Keratinocyte (primary cell): ENCODE measurements at regions not wholly inside any gene's neighbourhood (a gene's known extent, or its start where the extent isn't known, plus 50 kb on each side); places are given as distances from the start of the nearest gene placed in this dataset.

Source experiments
- DNase-seq: peaks from one replicate; pipeline ENCODE4 v3.0.0-alpha.2; 2011; ENCODE audit warnings: low read depth, missing footprints, low spot score
- FAIRE-seq: peaks from 2 replicates; lab custom pipeline; 2011; peaks lifted over from hg19 to GRCh38; lab: Jason Lieb, UNC
- H2AFZ ChIP-seq: 2 replicates; pipeline ENCODE4 v1.6.0; 2012; ENCODE audit warnings: low read length, control low read depth, inconsistent platforms; ENCODE audit not compliant: control insufficient read depth
- H3K27ac ChIP-seq: 2 replicates; pipeline ENCODE4 v1.5.1; 2011; ENCODE audit warnings: low read length; ENCODE audit not compliant: control insufficient read depth, insufficient read depth
- H3K27me3 ChIP-seq: 3 replicates; pipeline ENCODE4 v1.6.0; 2011; ENCODE audit warnings: low read length; ENCODE audit not compliant: control insufficient read depth, insufficient read depth; ENCODE audit errors: extremely low read depth
- H3K36me3 ChIP-seq, 2 experiments: 2 replicates in 1 of 2; 3 replicates in 1 of 2; pipeline ENCODE4 v1.5.1; 2011; ENCODE audit warnings: low read length in 2 of 2, mild to moderate bottlenecking in 1 of 2; ENCODE audit not compliant: control insufficient read depth in 2 of 2, insufficient read depth in 2 of 2; ENCODE audit errors: extremely low read depth in 1 of 2
- H3K4me1 ChIP-seq: 3 replicates; pipeline ENCODE4 v1.5.1; 2011; ENCODE audit warnings: low read length; ENCODE audit not compliant: control insufficient read depth, insufficient read depth; ENCODE audit errors: extremely low read depth
- H3K4me2 ChIP-seq: 3 replicates; pipeline ENCODE4 v1.6.0; 2011; ENCODE audit warnings: low read depth, low read length; ENCODE audit not compliant: control insufficient read depth, insufficient read depth; ENCODE audit errors: extremely low read depth
- H3K4me3 ChIP-seq, 3 experiments: fragments of 200-600 bp in 1 of 3; sonication (generic) in 1 of 3; 2 replicates in 2 of 3; 3 replicates in 1 of 3; pipeline ENCODE4 v1.5.1; 2011 to 2016; ENCODE audit warnings: low read length in 3 of 3, mild to moderate bottlenecking in 3 of 3, control low read depth in 2 of 3, inconsistent platforms in 1 of 3, low read depth in 1 of 3, mixed read lengths in 1 of 3, mixed run types in 1 of 3, moderate library complexity in 1 of 3; ENCODE audit not compliant: control insufficient read depth in 2 of 3, insufficient read depth in 2 of 3; ENCODE audit errors: extremely low read depth in 1 of 3
- H3K79me2 ChIP-seq: 2 replicates; pipeline ENCODE4 v1.6.0; 2012; ENCODE audit warnings: low read length; ENCODE audit not compliant: control insufficient read depth, insufficient read depth
- H3K9ac ChIP-seq: 3 replicates; pipeline ENCODE4 v1.6.0; 2011; ENCODE audit warnings: low read length; ENCODE audit not compliant: control insufficient read depth, insufficient read depth; ENCODE audit errors: extremely low read depth
- H3K9me1 ChIP-seq: 3 replicates; pipeline ENCODE4 v1.6.0; 2011; ENCODE audit warnings: low read length; ENCODE audit not compliant: control insufficient read depth, insufficient read depth; ENCODE audit errors: extremely low read depth
- H3K9me3 ChIP-seq: 2 replicates; pipeline ENCODE4 v1.5.1; 2012; ENCODE audit warnings: low read depth, low read length; ENCODE audit not compliant: control insufficient read depth
- H4K20me1 ChIP-seq: 3 replicates; pipeline ENCODE4 v1.6.0; 2011; ENCODE audit warnings: low read length; ENCODE audit not compliant: control insufficient read depth, insufficient read depth; ENCODE audit errors: extremely low read depth
- CTCF ChIP-seq, 3 experiments: IDR thresholded peaks in 1 of 3; conservative IDR thresholded peaks in 1 of 3; optimal IDR thresholded peaks in 1 of 3; 2 replicates in 2 of 3; 3 replicates in 1 of 3; pipeline versions ENCODE3 to v1.5.1; 2011; ENCODE audit warnings: low read length in 3 of 3, mild to moderate bottlenecking in 3 of 3, moderate library complexity in 2 of 3, control low read depth in 1 of 3, inconsistent platforms in 1 of 3; ENCODE audit not compliant: insufficient read depth in 2 of 3; ENCODE audit errors: extremely low read depth in 1 of 3
- EZH2 ChIP-seq: IDR thresholded peaks from one replicate; pipeline ENCODE4 v1.6.1; 2012; ENCODE audit warnings: inconsistent platforms, mild to moderate bottlenecking, low read length, moderate library complexity
- dilution Hi-C: fragments of 300-500 bp; cut with MboI; formaldehyde crosslinking; loops from one replicate; pipeline ENCODE4 v1.7.0; 2020; ENCODE audit warnings: low sequenced_read_pairs; ENCODE audit not compliant: extremely low pct_ligation_motif_present

DNA sequence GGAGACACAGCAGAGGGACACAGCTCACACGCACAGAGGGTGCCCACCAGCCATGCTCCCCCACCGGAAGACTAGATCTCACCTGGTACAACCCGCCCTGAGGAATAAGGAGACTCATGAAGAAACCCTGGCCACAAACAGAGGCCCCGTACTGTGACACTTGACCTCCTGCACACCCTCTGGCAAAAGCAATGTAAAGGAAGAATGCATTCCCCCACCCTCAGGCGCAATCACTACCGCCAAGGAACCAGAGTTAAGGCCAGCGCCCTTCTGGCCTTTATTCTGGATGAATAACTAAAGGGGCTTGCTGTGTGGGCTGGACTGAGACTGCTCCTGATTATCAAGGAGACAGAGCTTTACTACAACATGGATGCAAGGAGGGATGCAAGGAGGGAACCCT is 509.2 kb upstream of the SPHKAP start:
- Histone ChIP-seq H4K20me1 (no peaks in the 10 kb centered on the region), H3K4me2 (no peak overlapping the region), H3K27me3 (no peaks in the 10 kb centered on the region), H3K4me1 (no peaks in the 10 kb centered on the region), H3K9ac (no peak overlapping the region), H2AFZ (no peak overlapping the region), H3K27ac (no peak overlapping the region), H3K9me1 (no peaks in the 10 kb centered on the region), H3K4me3 (no peak overlapping the region), H3K36me3 (no peaks in the 10 kb centered on the region), H3K9me3 (no peaks in the 10 kb centered on the region), H3K79me2 (no peaks in the 10 kb centered on the region)
- FAIRE-seq (no peak), DNase-seq (no peak)
- TF ChIP-seq EZH2, result no peak
- no peak for TF ChIP-seq CTCF (optimal IDR thresholded peaks at IDR 0.05 in 1 of 3, IDR thresholded peaks at IDR 0.05 in 1 of 3, conservative IDR thresholded peaks at IDR 0.05 in 1 of 3; ENCODE audit: extremely low read depth in 1 of 3, insufficient read depth in 2 of 3, low read length in 3 of 3)
- dilution Hi-C loops, result no loop called here

GRCh38 chr2:228689053-228689452 is 507.6 kb upstream of the SPHKAP start:
- TF ChIP-seq EZH2 (no peak), CTCF (optimal IDR thresholded peaks at IDR 0.05 in 1 of 3, IDR thresholded peaks at IDR 0.05 in 1 of 3, conservative IDR thresholded peaks at IDR 0.05 in 1 of 3; ENCODE audit: extremely low read depth in 1 of 3, insufficient read depth in 2 of 3, low read length in 3 of 3) (peak; percentile 32 to 68 (median 33))
- H3K27me3 ChIP-seq, result no peaks in the 10 kb centered on the region
- no peak overlapping the region for H2AFZ ChIP-seq
- H3K27ac ChIP-seq, result no peak overlapping the region
- H3K9ac ChIP-seq, result no peak overlapping the region
- no peak overlapping the region for H3K4me2 ChIP-seq
- H4K20me1 ChIP-seq, result no peaks in the 10 kb centered on the region
- dilution Hi-C loops, result no loop called here
- no peaks in the 10 kb centered on the region for H3K4me1 ChIP-seq
- no peaks in the 10 kb centered on the region for H3K9me3 ChIP-seq
- H3K79me2 ChIP-seq, result no peaks in the 10 kb centered on the region
- H3K4me3 ChIP-seq, result no peak overlapping the region
- DNase-seq, result no peak
- H3K36me3 ChIP-seq, result no peaks in the 10 kb centered on the region
- H3K9me1 ChIP-seq, result no peaks in the 10 kb centered on the region
- no peak for FAIRE-seq
